ENCODE measurements at regions not wholly inside any gene's neighbourhood (a gene's known extent, or its start where the extent isn't known, plus 50 kb on each side); places are given as distances from the start of the nearest gene placed in this dataset.

DNA sequence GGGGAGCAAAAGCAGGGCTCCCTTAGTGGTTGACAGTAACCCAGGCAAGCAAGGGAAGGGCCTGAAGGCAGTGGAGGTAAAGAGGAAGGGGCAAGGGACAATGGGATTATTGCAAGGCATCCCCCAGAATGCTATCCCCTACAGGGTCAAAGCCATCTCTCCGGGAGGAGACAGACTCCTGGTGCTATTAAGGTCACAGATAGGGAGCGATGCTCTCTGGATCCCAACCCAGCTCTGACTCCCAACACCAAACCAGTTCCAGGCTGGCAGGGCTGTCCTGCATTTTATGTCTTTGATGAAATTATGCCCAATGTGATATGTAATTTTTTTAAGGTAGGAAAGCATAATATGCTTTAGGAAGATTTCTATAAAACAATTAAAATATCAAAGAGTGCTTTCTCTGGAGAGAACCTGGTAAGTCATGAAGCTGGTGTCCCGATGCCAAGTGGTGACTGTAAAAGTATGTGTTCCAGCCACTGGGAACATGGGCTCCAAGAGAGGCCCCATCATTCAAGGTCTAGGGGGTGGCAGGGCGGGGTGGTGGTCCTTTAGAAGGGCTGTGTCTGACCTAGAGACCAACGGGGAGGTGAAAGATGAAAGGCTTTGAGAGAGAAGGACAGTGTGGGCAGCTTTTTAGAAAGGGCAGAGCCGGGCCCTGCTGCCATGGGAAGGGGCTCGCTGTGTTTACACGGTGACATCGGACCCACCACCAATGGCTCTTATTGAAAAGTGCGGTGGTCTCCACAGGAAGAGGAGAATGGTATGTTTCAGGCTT, 276.5 kb downstream of the CDC5L start:
- DNase-seq = no peak

DNA sequence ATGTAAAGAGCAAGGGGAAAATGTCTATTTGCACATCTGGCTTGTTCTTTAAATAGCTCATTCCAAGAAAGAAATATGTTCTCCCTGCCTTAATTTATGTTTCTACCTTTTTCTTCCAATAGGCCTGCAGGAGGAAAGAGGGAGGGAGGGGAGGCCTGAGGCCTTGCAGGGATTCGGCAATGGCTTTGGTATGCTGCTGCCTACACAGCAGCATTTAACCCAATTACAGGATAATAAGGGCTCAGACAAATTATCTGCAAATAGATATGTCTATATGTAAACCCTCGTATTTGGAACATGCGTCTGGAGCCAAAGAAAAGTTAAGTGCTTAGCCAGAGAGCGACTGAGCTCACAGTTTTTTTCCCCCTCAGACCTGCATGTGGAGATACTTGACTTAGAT, 277.2 kb downstream of the CDC5L start:
- peak; percentile 82 for DNase-seq

DNA sequence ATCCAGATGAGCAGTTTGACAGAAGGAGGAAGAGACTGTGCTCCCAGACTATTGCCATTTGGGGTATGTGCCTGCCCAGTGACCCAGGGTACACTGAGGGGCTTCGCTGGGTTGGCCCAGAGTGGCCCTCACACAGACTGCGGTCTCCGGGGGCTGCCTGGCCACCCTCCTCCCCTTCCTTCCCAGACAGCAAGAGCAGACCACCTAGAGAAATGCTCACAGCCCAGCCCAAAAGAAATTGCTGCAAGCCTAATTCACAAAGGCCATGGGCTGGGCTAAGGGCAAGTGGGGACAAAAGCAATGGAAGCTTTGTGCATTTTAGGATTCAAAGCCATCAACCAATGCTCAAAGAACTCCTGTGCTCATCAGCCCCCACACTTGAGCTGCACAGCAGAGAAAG, 277.6 kb downstream of the CDC5L start:
- DNase-seq = no peak

DNA sequence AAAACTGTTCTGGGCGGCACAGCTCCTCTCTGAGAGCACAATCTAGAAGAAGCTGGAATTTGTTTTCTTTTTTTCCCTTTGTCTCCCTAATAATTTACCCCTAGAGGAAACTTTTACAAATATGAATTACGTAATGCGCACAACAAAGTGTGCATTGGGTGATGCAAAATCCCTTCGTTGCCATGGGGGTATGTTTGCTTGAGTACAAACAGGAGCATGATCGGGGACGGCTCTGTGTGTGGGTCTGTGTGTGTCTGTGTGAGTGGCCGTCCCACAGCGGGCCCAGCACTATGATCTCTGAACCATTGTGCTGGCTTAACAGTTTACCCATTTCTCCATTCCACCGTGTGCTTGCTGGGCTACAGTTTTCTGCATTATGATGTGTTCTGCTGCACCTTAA, 278.2 kb downstream of the CDC5L start:
- no peak for DNase-seq

DNA sequence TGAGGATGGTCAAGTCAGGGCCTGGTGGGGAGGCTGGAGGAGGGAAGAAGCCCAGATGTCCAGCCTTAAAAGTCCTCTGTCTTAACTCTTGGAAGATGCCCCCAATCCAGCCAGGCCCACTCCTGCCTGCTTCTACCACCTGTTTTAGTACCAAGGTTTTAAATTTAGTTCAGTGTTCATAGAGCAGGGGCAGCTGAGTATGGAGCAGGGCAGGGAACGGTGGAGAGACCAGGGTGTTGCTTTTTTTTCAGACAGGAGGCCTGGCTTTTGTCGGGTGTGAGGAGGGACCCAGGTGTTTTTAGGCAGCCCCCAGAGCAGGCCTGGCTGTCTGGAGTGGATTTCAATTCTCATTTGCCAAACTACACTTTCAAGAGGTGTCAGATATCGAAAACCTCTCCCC, 278.8 kb downstream of the CDC5L start:
- no peak for DNase-seq

DNA sequence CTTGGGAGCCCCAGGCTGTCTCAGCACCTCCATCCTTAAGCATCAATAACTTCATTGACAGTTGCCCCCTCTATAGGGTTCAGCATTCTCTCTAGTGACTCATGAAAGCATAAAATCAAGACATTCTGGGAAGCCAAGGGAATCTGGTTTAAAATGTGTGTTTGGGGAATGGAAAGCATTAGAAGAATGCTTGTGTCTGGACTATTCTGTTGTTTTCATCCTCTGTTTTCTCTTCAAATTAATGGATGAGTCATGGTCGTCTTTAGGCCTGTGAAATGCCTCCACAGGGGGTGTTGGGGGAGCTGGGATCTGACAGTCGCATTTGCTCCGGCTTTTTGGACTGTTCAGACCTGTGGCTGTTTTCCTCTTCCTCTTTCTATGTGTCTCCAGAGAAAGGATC, 279.7 kb downstream of the CDC5L start:
- no peak for DNase-seq

DNA sequence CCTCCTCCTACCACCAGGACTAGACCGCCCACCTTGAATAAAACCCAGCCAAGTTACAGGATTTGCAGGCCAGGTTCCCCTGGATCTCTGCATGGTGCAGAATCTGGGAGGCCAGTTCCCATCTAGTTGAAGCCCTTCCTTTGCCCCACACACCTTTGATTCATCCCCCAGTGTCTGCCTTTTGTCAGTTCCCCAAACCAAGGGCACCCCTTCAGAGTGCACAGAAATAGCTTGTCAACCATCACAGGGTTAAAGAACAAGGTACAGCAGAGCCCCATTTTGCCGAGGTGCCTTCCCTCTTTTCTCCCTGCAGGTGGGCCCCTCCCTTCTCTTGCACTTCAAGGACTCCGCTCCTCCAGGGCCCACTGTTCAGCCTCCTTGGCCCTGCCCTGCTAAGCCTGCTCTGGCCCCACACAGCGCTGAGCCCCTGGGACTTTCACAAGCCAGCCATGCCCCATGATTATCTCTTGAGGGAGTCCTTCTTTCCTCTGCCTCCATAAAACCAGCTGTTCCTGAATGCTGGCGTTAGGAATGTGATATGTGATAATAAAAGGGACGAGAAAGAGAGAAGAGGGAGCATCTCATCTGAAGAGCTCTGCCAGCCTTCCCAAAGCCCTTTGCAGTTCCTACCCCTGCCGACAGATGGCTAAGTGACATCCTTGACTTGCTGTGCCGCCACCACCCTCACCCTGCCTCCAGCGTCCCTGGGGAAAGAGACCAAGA, 280.3 kb downstream of the CDC5L start:
- no peak for DNase-seq

DNA sequence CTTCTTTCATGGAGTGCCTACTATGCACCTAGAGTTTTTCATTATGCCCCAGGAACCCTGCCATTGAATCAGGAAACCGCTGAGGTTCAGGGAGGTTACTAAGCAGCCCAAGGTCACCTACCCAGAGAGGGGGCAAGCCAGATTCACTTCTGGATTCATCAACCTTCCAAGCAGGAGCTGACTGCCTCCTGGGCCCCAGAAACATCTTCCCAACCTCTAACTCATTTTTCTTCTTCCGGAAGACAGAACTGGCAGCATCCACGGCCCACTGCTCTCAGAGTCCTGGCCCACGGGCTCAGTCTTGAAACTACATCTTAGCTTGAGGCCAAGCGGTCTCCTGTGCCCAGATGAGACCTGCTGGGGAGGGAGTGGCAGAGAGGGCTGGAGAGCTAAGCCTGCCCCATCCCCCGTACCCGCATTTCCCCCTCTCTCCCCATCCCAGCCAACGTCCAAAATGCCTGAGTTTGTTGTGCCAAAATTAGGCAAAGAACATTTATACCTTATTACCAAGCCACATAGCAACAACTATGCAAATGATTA, 281.0 kb downstream of the CDC5L start:
- no peak for DNase-seq

DNA sequence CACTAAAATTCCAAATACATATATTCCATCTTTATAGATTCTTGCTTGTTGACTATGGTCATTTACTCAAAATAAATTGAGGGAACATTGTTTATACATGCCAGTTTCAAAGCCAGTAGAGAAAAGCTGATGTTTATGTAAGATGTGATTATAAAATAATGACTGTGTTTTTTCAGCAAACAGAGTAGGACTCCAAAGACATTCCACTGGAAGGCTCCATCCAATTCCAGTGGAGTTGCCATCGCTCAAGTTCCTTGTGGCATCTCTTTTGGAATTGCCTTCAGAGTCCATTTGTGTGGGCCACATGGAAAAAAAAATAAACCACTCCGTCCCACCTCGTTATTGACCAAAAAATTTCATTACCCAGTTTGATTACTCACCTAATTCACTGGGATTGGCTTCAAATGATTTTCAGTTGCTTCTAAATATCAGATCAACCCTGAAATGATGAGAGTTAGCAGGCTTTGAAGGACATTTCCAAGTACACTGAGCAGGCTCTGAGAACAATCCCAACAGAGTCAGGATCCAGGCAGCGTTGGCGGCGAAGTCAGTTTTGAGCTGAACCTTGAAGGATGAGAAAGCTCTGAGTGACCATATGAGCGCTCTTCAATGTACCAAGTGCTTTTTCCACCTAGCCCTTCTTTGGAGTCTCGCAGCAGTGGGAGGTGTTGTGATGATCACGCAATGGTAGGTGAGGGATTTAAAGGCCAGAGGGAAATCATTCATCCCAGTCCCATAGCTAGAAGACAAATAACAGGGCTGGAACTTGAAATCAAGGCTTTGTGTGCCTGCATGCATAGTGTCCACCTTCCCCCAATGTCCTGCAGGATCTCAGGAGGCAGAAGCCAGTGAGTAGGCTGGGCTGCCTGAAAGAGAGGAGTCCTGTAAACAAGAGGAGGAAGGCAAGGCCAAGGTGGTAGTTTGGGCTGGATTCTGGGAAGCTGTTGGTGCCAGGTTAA, 281.7 kb downstream of the CDC5L start:
- no peak for DNase-seq

DNA sequence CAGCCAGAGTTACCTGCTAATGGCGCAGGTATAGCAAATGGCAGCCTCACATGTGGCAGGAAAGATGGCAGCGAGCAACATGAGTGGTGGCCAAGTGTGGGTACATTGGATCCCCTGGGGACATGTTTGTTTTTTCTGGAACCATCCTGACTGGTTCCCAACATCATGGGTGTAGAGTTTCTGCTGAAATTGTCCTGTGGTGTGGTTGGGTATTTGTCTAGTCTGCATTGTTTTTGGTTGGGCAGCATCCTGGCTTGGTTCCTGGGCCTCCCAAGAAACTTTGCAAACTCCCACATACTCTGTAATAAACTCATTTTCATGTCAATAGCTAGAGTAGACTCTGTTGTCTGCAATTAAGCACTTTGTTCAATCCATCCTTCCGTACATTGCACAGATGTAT, 282.6 kb downstream of the CDC5L start:
- no peak for DNase-seq

DNA sequence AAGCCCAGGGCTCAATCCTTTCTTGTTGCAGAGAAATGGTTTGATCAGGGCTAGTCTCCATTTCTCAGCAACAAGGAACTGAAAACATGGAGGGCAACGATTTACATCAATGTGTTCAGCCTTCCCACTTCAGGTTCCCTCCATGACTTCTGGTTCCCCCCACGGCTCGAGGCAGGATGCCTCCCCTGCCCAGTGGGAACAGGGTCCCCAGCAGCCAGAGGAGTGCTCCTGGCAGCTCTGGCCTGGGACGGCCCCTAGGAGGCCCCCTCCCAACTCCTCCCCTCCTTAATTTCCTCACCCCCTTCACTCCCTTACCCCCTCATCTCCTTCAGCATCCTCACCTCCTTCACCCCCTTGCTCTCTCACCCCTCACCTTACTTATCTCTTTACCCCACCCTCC, 283.8 kb downstream of the CDC5L start:
- DNase-seq = no peak

DNA sequence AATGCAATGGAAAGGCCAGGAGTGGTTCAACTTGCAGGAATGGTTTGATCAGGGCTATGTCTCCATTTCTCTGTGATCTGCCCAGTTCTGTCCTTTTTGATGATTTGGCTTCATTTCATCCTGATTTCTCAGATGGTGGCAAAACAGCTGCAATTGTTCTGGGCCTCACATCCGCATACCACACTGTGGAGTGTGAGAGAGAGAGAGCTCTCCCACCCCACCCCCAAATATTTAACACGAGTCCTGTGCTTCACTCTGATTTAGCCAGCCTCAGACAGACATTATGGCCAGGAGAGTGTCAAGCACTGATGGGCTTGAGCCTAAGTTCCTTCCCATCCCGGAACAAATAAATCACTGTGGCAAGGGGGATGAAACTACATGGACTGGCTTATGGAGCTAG, 284.6 kb downstream of the CDC5L start:
- DNase-seq = no peak

DNA sequence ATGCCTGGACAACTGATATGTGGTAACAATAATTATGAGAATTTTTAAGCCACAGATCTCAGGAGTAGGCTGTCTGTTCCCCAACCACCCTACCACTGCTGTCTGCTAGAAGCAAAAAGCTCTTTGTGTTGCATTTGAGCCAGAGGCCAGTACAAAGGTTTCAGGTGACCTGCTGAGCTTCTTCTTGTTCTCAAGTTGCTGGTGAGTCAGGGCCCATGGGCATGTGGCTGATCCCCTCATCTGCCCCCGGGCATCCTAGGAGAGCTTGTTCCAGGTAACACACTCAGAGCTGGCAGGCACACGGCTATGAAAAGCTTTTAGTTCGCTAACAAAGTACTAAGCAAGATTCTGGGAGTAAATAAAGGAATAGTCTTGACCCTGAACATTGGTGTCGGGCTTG, 285.3 kb downstream of the CDC5L start:
- DNase-seq = no peak

DNA sequence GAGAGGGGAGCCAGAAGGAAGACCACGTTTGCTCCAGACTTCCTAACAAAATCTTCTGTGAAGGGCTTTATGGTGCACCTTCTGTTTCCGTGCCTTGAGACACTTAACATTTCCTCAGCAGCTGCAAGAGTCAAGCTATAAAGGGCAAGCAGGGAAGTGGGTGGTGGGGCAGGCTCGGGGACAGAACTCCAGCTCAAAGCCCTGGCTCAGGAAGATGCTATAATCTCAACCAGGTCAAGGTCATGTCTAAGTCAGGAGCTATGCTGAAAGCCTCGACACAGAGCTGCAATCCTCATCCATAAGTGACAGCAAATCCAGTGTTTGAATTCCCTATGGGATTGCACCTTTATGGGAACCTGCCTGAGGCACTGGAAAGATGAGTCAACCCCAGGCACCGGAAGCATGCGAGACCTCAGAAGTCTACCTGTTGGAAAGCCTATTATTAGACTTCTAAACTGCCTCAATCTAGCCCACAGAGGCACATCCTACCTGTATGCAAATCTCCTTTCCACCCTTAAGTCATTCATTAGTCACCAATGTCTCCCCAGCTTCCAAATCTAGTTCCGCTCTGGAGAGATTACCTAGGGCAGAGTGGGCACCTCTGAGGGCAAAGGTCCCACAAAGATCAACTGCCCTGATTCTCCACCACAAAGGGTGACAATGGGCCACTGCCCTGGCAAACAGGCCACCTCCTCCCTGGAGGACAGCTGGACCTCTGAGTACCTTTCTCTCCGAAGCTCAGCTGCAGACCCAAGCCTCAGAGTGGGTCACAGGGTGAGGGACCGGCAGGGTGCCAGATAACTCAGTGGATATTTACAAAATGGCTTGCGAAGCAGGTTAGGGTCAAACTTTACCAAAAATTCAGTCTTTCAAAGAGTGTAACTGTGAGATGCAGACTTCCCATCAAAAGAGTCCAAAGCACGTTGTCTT, 287.0 kb downstream of the CDC5L start:
- no peak for DNase-seq

DNA sequence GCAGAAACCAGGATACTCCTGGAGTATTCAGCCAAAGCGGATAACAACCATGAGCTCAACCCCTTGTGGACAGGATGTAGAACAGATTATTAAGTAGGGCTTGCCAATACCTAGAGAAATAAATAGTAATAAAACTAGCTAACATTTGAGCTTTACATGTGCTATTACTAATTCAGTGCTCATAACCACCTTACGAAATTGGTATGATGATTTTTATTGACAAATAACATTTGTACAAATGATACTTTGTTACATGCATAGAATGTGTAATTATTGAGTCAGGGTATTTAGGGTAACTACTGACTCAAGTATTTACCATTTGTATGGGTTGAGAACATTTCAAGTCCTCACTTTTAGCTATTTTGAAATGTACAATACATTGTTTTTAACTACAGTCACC, 287.9 kb downstream of the CDC5L start:
- no peak for DNase-seq

DNA sequence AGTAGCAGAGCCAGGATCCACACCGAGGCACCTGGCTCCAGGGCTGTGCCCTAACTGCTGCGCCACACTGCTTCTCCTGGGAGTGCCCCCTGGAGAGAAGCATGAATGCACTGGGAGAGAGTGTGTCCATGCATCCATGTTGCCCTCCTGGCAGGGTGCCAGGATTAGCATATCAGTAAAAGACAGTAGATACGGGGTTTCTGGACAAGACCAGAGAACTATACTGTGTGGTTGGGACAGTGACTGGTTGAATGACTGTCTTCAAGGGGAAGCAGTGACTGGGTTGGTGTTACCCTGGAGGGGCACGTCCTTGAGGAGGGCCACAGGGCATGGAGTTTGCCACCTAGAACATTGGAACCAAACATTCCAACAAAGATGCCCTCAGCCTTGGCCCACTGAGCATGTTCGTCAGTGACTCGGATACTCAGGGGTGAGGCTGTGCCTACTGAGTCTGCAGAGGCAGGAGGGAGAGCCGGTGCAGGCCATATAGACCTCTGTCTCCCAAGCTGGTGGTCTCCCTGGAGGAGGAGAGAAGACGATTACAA, 288.8 kb downstream of the CDC5L start:
- DNase-seq = no peak

DNA sequence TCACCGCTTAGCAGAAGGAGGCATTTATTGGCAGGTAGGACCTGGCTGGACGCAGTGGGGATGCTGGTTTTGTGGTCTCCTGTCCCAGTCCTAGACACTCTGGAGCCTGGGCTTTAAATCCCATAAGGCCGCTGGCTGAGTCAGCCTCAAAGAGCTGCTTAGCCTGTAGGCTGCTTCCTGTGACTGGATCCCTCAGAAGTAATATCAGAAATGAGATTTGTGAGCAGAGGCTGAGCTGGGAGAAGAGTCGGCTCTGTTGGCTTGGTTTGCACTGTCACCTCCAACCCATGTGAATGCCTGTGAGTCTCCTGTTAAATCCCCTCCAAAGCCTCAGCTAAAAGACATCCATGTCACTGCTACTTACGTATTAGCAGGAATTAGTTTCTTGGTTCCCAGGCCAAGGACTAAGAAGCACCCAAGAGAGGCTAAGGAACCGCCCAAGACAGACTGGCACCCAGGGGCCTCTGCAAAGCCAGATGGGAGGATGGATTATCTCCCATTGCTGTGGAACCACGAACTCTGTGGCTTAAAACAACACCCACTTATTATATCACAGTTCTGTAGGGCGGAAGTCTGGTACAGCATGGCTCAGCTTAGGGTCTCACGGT, 289.4 kb downstream of the CDC5L start:
- DNase-seq = no peak

DNA sequence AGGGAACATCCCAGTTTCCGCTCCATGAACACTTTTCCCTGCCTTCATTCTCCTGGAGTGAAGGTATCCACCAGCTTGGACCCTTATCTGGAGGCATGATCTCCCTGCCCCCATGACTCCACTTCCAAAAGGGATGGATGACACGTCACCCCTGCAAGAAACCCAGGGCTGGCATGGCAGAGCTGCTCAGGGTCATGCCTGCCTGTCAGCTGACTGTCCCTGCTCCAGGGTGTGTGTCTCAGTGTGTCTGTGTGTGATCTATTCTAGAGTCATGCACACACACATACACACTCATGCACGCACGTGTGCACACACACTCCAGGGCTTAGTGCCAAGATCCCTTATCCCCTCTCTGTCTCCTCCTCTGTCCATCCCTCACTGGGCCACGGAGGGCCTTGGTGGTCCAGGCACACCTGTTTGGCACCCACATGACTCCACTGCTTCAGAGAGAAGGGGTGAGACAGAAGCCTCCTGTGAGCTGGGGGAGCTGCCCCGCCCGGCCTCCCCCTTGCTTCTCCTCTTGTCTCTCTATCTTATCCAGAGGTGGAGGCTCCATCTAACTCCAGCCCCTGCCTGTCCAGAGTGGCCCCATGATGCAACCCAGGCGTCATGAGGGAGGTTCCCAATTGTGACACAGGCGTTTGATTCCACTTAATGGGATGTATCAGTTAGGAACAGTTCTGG, 290.9 kb downstream of the CDC5L start:
- DNase-seq = no peak

DNA sequence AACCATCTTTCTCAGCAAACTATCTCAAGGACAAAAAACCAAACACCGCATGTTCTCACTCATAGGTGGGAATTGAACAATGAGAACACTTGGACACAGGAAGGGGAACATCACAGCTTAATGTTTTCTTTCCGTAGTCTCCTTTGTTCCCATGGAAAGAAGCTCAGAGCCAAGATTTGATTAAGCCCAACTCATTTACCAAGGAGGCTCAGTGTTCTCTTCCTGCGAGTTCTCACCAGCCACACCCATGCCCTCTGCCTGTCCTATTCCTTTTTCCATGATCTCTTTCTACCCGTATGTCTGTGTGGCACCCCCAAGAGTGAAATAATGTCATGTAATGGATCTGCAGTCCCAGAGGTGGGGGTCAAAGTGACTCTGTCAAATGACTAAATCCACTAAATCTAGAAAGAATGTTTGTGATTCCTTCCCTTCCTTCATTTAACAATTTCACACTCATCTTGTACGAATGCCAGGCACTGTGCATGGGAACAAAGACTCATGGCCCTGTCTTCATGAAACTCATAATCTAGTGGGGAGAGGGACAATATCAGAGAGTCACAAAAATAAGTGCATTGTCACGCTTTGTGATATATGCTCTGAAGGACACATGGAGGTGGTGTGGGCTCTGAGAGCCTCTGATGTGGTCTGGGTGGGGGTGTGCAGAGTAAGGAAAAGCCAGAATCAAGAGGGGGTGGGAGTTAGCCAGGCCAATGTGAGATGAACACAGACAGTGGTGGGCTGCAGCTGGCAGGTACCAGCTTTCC, 292.1 kb downstream of the CDC5L start:
- no peak for DNase-seq

All from tongue (tissue), 1 donor.